HG03442 (cell line): ENCODE measurements at regions not wholly inside any gene's neighbourhood (a gene's known extent, or its start where the extent isn't known, plus 50 kb on each side); places are given as distances from the start of the nearest gene placed in this dataset.
"Not testable (repeated sequence)": the region's sequence is repeated elsewhere in the genome, so short reads cannot be mapped to it uniquely, and the experiment has no call there.

Experiments
- ATAC-seq: cut with Tn5 transposase; IDR thresholded peaks from one replicate; pipeline ENCODE4 v1.9.1; 2021; ENCODE audit warnings: mild to moderate bottlenecking, moderate library complexity; ENCODE audit not compliant: unreplicated experiment

- ATAC-seq = no peak
These were observed 107.7 kb upstream of the DAB2 start for GRCh38 chr5:39532511-39532910.

DNA sequence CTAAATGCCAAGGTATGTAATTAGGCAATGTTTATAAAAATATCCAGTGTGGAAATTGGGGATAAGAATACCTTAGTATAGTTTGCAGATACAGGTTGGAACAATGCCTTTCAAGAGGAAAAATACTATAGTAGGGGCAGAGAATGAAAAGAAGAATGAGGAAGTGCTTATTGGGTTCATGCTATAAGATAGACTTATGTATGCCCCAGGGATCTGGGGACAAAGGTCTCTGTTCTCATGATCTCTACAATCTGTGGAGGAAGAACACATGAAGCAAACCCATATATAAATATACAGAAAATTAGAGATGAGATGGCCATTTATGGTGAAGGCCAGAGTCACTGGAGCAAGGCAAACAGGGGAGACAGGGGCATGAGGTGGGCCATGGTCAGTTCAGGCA lies 106.5 kb upstream of the DAB2 start:
- no peak for ATAC-seq

DNA sequence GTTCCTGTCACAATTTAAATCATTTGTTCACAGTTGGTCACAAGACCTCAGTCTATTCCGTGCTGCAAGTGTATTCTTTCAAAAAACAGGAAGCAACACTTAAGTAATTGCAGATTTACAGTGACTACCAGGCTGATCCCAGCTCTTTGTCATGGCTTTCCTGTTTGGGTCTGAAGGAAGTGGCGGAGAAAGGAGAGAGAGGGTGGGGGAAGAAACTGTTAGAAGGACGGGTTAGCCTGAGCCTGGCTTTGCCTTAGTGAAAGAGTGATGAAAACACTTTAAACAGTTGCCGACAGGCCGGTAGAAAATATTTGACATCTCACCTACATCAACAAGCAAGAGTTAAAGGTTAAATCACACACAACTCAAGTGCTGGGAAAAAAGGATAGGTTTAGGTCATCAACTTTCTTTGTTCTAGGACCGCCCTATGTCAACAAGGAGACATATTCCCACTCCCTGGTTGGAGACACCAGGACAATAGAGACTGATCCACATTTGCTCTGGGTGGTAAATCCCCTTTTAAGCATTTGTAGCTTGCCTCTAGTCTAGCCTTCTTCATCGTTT lies 102.2 kb upstream of the DAB2 start:
- no peak for ATAC-seq

- not testable (repeated sequence) for ATAC-seq
These were observed 101.0 kb upstream of the DAB2 start for GRCh38 chr5:39525781-39526180.

DNA sequence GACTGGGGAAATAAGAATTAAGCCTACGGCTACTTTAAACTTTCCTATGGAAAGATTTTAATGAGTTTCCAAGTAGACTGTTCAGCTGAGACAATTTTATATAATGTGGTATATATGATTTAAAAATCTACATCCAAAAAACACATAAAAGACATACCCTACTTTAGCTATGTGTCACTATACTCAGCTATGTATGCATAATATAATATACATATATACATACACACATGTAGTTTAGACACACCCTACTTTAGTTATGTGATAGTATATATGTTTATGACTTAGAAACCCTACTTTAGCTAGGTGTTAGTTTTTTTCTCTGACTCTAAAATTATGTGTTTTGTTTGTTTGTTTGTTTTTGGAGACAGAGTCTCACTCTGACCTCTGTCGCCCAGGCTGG lies 100.5 kb upstream of the DAB2 start:
- no peak for ATAC-seq

DNA sequence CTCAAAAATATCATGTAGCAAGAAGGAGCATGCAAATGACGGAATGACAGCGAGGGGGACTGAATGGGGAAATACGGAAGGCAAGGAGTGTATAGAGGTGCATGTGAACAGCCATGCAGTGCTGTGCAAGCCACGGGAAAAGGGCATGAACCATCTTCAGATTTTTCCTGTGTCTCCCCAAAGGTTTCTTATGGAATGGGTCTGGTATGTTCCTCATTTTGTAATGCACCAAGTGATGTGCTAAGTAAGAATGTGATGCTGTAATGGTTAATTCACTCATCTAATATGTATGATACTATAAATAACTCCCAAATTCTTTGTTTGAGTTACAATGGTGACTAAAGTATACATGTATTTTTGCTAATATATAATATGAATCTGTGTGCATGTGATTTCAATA lies 99.0 kb upstream of the DAB2 start:
- no peak for ATAC-seq

GRCh38 chr5:39521940-39522590 lies 97.3 kb upstream of the DAB2 start:
- ATAC-seq = no peak

DNA sequence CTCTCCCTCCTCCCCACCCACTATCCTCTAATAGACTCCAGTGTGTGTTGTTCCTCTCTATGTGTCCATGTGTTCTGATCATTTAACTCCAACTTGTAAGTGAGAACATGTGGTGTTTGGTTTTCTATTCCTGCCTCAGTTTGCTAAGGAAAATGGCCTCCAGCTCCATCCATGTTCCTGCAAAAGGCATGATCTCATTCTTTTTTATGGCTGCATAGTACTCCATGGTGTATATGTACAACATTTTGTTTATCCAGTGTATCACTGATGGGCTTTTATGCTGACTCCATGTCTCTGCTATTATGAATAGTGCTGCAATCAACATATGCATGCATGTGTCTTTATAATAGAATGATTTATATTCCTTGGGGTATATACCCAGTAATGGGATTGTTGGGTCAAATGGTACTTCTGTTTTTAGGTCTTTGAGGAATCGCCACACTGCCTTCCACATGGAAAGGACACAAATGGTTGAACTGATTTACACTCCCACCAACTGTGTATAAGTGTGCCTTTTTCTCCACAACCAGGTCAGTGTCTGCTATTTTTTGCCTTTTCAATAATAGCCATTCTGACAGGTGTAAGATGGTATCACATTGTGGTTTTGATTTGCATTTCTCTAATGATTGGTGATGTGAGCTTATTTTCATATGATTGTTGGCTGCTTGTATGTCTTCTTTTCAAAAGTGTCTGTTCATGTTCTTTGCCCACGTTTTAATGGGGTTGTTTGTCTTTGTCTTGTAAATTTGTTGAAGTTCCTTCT lies 96.5 kb upstream of the DAB2 start:
- no peak for ATAC-seq

- ATAC-seq = no peak
These were observed 95.4 kb upstream of the DAB2 start for GRCh38 chr5:39520232-39520572.

- ATAC-seq = no peak
These were observed 94.9 kb upstream of the DAB2 start for GRCh38 chr5:39519566-39520231.

DNA sequence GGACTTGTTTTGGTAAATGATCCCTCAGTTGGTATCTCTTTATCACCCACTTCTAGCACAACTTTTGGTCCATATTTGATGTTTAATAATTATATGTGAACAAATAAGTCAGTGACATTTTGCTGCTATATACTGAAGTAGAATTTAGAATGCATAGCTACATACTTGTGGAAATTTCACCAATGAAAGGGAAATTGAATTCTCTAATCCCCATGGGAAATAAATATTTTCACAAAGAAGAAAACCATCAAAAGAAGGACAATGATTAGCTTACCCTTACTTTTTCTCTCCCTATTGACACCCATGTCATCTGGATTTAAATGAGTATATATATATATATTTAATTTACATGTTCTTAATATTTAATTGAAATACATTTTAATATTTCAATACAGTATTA lies 94.3 kb upstream of the DAB2 start:
- no peak for ATAC-seq

- ATAC-seq = no peak
These were observed 93.7 kb upstream of the DAB2 start for GRCh38 chr5:39518516-39518915.

GRCh38 chr5:39517800-39518199 lies 93.0 kb upstream of the DAB2 start:
- ATAC-seq = no peak

DNA sequence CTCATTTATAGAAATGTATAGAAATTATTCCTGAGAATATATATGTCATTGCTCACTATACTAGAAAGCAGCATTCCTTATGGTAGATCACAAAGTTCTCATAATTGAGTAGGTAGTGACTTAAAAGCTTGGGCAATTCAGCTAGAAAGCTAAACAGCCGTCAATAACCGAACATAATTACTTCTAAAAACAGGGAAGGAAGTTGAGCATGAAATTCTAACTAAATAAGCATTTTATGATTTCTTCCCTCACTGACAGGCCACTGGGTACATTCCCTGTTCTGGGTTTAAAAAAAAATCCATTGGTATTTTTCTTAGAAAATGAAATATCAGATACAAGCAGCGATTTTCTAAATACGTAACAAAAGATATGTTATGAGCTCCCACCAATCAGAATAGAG lies 91.1 kb upstream of the DAB2 start:
- no peak for ATAC-seq

GRCh38 chr5:39513236-39513635 lies 88.5 kb upstream of the DAB2 start:
- ATAC-seq = no peak

- no peak for ATAC-seq
These were observed 81.4 kb upstream of the DAB2 start for GRCh38 chr5:39506211-39506610.

GRCh38 chr5:39505791-39506190 lies 81.0 kb upstream of the DAB2 start:
- no peak for ATAC-seq

GRCh38 chr5:39505363-39505762 lies 80.6 kb upstream of the DAB2 start:
- no peak for ATAC-seq

DNA sequence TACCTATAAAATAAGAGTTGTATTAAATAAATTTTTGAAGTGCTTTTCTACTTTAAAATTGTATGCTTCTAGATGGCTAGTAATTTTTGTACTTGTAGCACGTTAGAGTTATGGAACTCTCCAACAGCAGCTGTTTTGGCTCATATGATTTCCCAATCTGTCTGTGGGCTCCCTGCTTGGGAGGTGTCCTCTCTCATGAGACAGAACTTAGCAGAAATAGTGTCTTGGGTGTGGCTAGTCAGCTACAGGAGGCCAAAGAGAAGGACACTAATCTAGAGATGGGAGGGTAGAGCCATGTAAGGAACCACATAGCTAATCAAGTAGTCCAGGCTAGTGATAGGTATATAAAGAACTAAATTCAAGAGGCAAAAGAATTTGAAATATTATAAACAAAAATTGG lies 78.4 kb upstream of the DAB2 start:
- ATAC-seq = no peak

DNA sequence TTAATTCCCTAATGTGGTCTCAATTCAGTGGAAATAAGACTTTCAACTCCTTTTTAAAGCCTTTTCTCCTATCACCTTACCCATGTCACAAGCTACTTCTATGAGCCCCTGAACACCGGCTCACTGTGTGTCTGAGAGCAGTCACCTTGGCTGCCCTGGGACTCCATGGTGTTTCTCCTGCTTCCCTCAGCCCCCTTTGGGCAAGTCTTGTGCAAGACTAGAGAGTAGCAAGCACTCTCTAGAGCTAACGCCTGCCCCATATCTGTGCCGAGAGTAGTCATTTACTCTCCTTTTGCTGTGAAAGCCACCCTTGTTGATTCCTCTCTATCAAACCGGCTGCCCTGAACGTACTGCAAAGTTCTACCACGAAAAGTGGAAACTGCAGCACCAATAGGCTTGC lies 77.9 kb upstream of the DAB2 start:
- ATAC-seq = no peak

- ATAC-seq = no peak
These were observed 76.6 kb upstream of the DAB2 start for GRCh38 chr5:39501397-39501796.

GRCh38 chr5:39500551-39501175 lies 75.9 kb upstream of the DAB2 start:
- no peak for ATAC-seq
